Activated naive CD8-positive, alpha-beta T cell treated with anti-CD3 and anti-CD28 coated beads, Interleukin-2, amount 10 ng/mL, durations not matched to agents 7 days and 5 days (primary cell): ENCODE measurements at regions not wholly inside any gene's neighbourhood (a gene's known extent, or its start where the extent isn't known, plus 50 kb on each side); places are given as distances from the start of the nearest gene placed in this dataset.
"Not testable (repeated sequence)": the region's sequence is repeated elsewhere in the genome, so short reads cannot be mapped to it uniquely, and the experiment has no call there.

Experiments used
- ATAC-seq: fragments of 150-1000 bp; cut with Tn5 transposase; one replicate; pipeline ENCODE4 v1.10.0; 2021; ENCODE audit warnings: low read depth, moderate library complexity
- POLR2A ChIA-PET: fragments of 350-600 bp; sonication (Branson Sonifier 250); formaldehyde crosslinking; loops from one replicate; lab custom pipeline; 2021; ENCODE audit warnings: antibody characterized with exemption; lab: Charles Lee
- DNase-seq: peaks from one replicate; pipeline ENCODE4 v3.0.0; 2021
- H3K27ac Mint-ChIP-seq: one replicate; pipeline ENCODE4 v1.8.0; 2022; ENCODE audit warnings: mild to moderate bottlenecking, mixed read lengths
- H3K27me3 Mint-ChIP-seq: one replicate; pipeline ENCODE4 v1.8.0; 2022; ENCODE audit warnings: mild to moderate bottlenecking, moderate library complexity, mixed read lengths
- H3K36me3 Mint-ChIP-seq: one replicate; pipeline ENCODE4 v1.8.0; 2021; ENCODE audit warnings: mild to moderate bottlenecking, mixed read lengths
- H3K4me1 Mint-ChIP-seq: one replicate; pipeline ENCODE4 v1.8.0; 2021; ENCODE audit warnings: mixed read lengths
- H3K4me3 Mint-ChIP-seq: one replicate; pipeline ENCODE4 v1.8.0; 2022; ENCODE audit warnings: mild to moderate bottlenecking, moderate library complexity, mixed read lengths
- H3K9me3 Mint-ChIP-seq: one replicate; pipeline ENCODE4 v1.8.0; 2021; ENCODE audit warnings: mixed read lengths

GRCh38 chrX:125422986-125423385, 103.3 kb downstream of the TEX13C start:
- POLR2A ChIA-PET, result no interaction called here
- Mint-ChIP-seq H3K36me3 (no peaks in the 10 kb centered on the region), H3K27ac (no peak overlapping the region), H3K4me3 (no peak overlapping the region), H3K4me1 (no peaks in the 10 kb centered on the region), H3K9me3 (no peaks in the 10 kb centered on the region), H3K27me3 (peaks cover 3% of the 10 kb centered on the region)
- ATAC-seq (no peak), DNase-seq (no peak)

- Mint-ChIP-seq H3K4me1 (no peaks in the 10 kb centered on the region), H3K9me3 (no peaks in the 10 kb centered on the region), H3K27ac (no peak overlapping the region), H3K4me3 (no peak overlapping the region), H3K36me3 (no peaks in the 10 kb centered on the region), H3K27me3 (peaks cover 3% of the 10 kb centered on the region)
- DNase-seq (no peak), ATAC-seq (no peak)
- POLR2A ChIA-PET, result no interaction called here
Observed at GRCh38 chrX:125424536-125424935, 104.9 kb downstream of the TEX13C start.

- H3K4me1 Mint-ChIP-seq, result no peaks in the 10 kb centered on the region
- no peaks in the 10 kb centered on the region for H3K27me3 Mint-ChIP-seq
Observed at GRCh38 chrX:125436855-125437254, 117.2 kb downstream of the TEX13C start.

GRCh38 chrX:125439194-125439849, 119.7 kb downstream of the TEX13C start:
- Mint-ChIP-seq H3K27ac (no peak overlapping the region), H3K9me3 (no peaks in the 10 kb centered on the region), H3K4me1 (no peaks in the 10 kb centered on the region), H3K27me3 (no peaks in the 10 kb centered on the region), H3K4me3 (no peak overlapping the region), H3K36me3 (no peaks in the 10 kb centered on the region)
- POLR2A ChIA-PET, result no interaction called here
- DNase-seq (no peak), ATAC-seq (no peak)

More at GRCh38 chrX:125436855-125437254, 117.2 kb downstream of the TEX13C start:
- DNase-seq (no peak), ATAC-seq (no peak)
- H3K27ac Mint-ChIP-seq, result no peak overlapping the region
- no peaks in the 10 kb centered on the region for H3K36me3 Mint-ChIP-seq
- H3K9me3 Mint-ChIP-seq, result no peaks in the 10 kb centered on the region
- POLR2A ChIA-PET, result no interaction called here
- H3K4me3 Mint-ChIP-seq, result no peak overlapping the region

GRCh38 chrX:125444659-125445058, 125.0 kb downstream of the TEX13C start:
- H3K36me3 Mint-ChIP-seq, result no peaks in the 10 kb centered on the region
- no peaks in the 10 kb centered on the region for H3K4me1 Mint-ChIP-seq
- no peaks in the 10 kb centered on the region for H3K9me3 Mint-ChIP-seq
- H3K27ac Mint-ChIP-seq, result no peak overlapping the region
- H3K27me3 Mint-ChIP-seq, result no peaks in the 10 kb centered on the region
- DNase-seq (no peak), ATAC-seq (no peak)
- POLR2A ChIA-PET, result no interaction called here
- H3K4me3 Mint-ChIP-seq, result no peak overlapping the region

- POLR2A ChIA-PET, result no interaction called here
- DNase-seq, result no peak
Observed at GRCh38 chrX:125475482-125475881, 155.8 kb downstream of the TEX13C start.

GRCh38 chrX:125492439-125492838, 172.8 kb downstream of the TEX13C start:
- H3K9me3 Mint-ChIP-seq, result no peaks in the 10 kb centered on the region
- no peak for DNase-seq
- no peaks in the 10 kb centered on the region for H3K27me3 Mint-ChIP-seq
- ATAC-seq, result no peak
- H3K27ac Mint-ChIP-seq, result no peak overlapping the region
- no peaks in the 10 kb centered on the region for H3K4me1 Mint-ChIP-seq
- POLR2A ChIA-PET, result no interaction called here
- no peaks in the 10 kb centered on the region for H3K36me3 Mint-ChIP-seq
- H3K4me3 Mint-ChIP-seq, result no peak overlapping the region

More at GRCh38 chrX:125475482-125475881, 155.8 kb downstream of the TEX13C start:
- Mint-ChIP-seq H3K27me3 (no peaks in the 10 kb centered on the region), H3K4me1 (no peaks in the 10 kb centered on the region), H3K9me3 (no peaks in the 10 kb centered on the region), H3K36me3 (no peaks in the 10 kb centered on the region), H3K4me3 (no peak overlapping the region), H3K27ac (no peak overlapping the region)
- ATAC-seq, result no peak

- DNase-seq, H3K9me3 Mint-ChIP-seq, H3K27ac Mint-ChIP-seq, ATAC-seq, H3K4me3 Mint-ChIP-seq, H3K4me1 Mint-ChIP-seq, H3K36me3 Mint-ChIP-seq, POLR2A ChIA-PET, H3K27me3 Mint-ChIP-seq: not testable (repeated sequence)
Observed at GRCh38 chrX:125493004-125493403, 173.3 kb downstream of the TEX13C start.

GRCh38 chrX:125497667-125498066, 178.0 kb downstream of the TEX13C start:
- no peaks in the 10 kb centered on the region for H3K4me1 Mint-ChIP-seq
- no peak for DNase-seq
- H3K36me3 Mint-ChIP-seq, result no peaks in the 10 kb centered on the region
- no peak overlapping the region for H3K27ac Mint-ChIP-seq
- POLR2A ChIA-PET, result no interaction called here
- no peaks in the 10 kb centered on the region for H3K27me3 Mint-ChIP-seq
- H3K4me3 Mint-ChIP-seq, result no peak overlapping the region
- no peaks in the 10 kb centered on the region for H3K9me3 Mint-ChIP-seq
- no peak for ATAC-seq

- no peak overlapping the region for H3K4me3 Mint-ChIP-seq
- H3K9me3 Mint-ChIP-seq, result peaks cover 2% of the 10 kb centered on the region
- POLR2A ChIA-PET, result no interaction called here
- no peaks in the 10 kb centered on the region for H3K27me3 Mint-ChIP-seq
- DNase-seq (no peak), ATAC-seq (no peak)
- H3K4me1 Mint-ChIP-seq, result no peaks in the 10 kb centered on the region
- H3K27ac Mint-ChIP-seq, result no peak overlapping the region
- no peaks in the 10 kb centered on the region for H3K36me3 Mint-ChIP-seq
Observed at GRCh38 chrX:125503769-125504168, 184.1 kb downstream of the TEX13C start.

GRCh38 chrX:125505207-125505606, 185.5 kb downstream of the TEX13C start:
- no peaks in the 10 kb centered on the region for H3K36me3 Mint-ChIP-seq

GRCh38 chrX:125507119-125507518, 187.4 kb downstream of the TEX13C start:
- H3K4me3 Mint-ChIP-seq, result no peak overlapping the region
- H3K4me1 Mint-ChIP-seq, result no peaks in the 10 kb centered on the region
- ATAC-seq (no peak), DNase-seq (no peak)
- H3K27me3 Mint-ChIP-seq, result no peaks in the 10 kb centered on the region
- no peak overlapping the region for H3K27ac Mint-ChIP-seq
- no peaks in the 10 kb centered on the region for H3K36me3 Mint-ChIP-seq
- peaks cover 2% of the 10 kb centered on the region for H3K9me3 Mint-ChIP-seq
- POLR2A ChIA-PET, result no interaction called here

More at GRCh38 chrX:125505207-125505606, 185.5 kb downstream of the TEX13C start:
- ATAC-seq, result no peak
- Mint-ChIP-seq H3K4me3 (no peak overlapping the region), H3K9me3 (peaks cover 2% of the 10 kb centered on the region), H3K4me1 (no peaks in the 10 kb centered on the region), H3K27me3 (no peaks in the 10 kb centered on the region), H3K27ac (no peak overlapping the region)
- no peak for DNase-seq
- POLR2A ChIA-PET, result no interaction called here

- H3K36me3 Mint-ChIP-seq, result no peaks in the 10 kb centered on the region
- no peaks in the 10 kb centered on the region for H3K9me3 Mint-ChIP-seq
- H3K4me1 Mint-ChIP-seq, result no peaks in the 10 kb centered on the region
- no peak overlapping the region for H3K27ac Mint-ChIP-seq
- no peak for DNase-seq
- ATAC-seq, result no peak
- no peaks in the 10 kb centered on the region for H3K27me3 Mint-ChIP-seq
- H3K4me3 Mint-ChIP-seq, result no peak overlapping the region
- POLR2A ChIA-PET, result no interaction called here
Observed at GRCh38 chrX:125520029-125520428, 200.4 kb downstream of the TEX13C start.

- Mint-ChIP-seq H3K27ac (no peak overlapping the region), H3K9me3 (no peaks in the 10 kb centered on the region)
Observed at GRCh38 chrX:125522752-125523151, 203.1 kb downstream of the TEX13C start.

More at GRCh38 chrX:125522752-125523151, 203.1 kb downstream of the TEX13C start:
- Mint-ChIP-seq H3K4me1 (no peaks in the 10 kb centered on the region), H3K27me3 (no peaks in the 10 kb centered on the region), H3K4me3 (no peak overlapping the region), H3K36me3 (no peaks in the 10 kb centered on the region)
- POLR2A ChIA-PET, result no interaction called here
- DNase-seq (no peak), ATAC-seq (no peak)
